GM19043 (cell line): ENCODE measurements at regions not wholly inside any gene's neighbourhood (a gene's known extent, or its start where the extent isn't known, plus 50 kb on each side); places are given as distances from the start of the nearest gene placed in this dataset.

Source experiments
- ATAC-seq: cut with Tn5 transposase; IDR thresholded peaks from one replicate; pipeline ENCODE4 v1.9.1; 2021; ENCODE audit warnings: low read depth; ENCODE audit not compliant: unreplicated experiment

DNA sequence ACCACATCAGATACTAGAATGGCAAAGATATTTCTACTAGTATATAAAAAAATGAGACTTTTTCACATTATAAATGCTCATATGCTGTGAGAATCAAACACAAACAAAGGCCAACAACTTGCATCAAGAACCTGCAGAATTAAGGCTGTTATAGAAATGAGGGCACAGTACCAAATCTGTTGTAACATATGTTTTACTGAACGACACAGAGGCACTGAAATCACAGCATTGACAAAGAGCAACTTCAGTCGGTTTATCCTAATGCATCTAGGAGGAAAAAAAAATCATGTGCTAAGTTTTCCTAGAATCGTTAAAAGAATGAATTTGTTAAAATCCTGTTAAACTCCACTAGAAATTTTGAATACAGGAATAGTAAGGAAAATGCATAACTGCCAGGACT is 617.4 kb upstream of the NETO1 start:
- no peak for ATAC-seq

DNA sequence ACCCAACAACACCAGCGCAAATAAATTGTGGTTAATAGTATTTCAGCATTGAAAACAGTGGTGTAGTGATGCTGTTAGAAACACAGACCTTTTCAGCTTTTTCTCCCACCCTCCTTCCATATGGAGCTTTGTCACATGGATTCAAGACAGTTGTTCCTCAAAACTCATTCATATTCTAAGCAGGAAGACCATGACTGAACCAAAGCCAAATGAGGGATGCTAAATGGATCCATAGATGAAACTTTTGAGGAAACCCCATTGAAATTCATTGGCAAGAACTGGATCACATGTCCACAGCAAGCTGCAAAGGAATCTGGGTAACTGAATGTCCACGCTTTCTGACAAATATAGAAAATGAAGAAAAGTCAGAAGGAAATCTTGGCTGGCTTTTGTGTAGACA is 615.1 kb upstream of the NETO1 start:
- no peak for ATAC-seq

DNA sequence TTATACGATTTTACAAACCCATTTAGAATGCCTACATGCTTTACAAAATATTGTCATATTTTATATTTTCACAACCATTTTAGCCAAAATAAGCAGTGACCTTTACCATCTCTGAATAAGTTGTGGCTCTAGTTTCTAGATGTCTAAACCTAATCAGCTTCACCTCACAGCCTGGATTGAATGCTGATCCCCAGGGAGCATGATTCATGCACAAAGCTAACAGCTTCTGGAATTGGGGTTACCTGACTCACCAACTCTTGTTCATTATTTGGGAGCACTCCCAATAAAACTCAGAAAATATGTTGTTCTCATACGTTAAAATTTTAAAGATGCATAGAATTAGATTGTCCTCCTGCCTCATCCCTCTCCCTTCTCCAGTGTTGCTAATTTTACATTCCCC is 611.7 kb upstream of the NETO1 start:
- ATAC-seq: no peak

DNA sequence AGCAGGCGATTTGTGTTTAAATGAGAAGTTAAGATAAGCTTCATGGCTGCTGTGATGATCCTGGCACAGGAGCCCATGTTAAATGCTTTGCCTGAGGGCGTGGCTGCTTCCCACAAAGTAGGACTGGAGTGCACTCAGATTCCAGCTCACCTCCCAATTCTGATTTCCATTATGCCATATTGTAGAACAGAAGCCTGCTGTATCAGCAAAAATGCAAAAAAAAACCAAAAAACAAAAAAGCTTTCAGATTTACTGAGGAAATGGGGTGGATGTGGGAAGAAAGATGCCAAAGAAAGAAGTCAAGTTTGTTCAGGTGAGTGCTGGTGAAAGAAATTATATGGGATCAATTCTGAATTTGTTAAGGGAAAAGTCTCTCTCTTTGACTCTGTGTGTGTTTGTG is 610.4 kb upstream of the NETO1 start:
- no peak for ATAC-seq

DNA sequence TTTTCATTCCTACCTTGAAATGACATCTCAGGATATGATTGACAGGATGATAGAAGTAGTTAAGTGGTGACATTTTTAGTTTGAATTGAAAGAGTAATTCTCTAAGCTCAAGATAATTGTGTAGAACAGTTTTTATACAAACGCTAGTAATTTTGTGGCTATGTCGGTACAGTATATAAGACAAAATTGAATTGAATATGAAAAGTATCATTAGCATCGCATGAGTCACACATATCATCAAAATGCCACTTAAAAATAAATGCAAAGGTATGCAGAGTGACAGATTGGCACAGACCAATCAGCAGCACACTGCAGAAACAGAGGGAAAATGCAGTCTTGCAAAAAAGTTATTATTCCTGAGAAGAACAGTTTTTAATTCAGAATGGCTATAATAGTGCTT is 608.2 kb upstream of the NETO1 start:
- ATAC-seq: no peak

DNA sequence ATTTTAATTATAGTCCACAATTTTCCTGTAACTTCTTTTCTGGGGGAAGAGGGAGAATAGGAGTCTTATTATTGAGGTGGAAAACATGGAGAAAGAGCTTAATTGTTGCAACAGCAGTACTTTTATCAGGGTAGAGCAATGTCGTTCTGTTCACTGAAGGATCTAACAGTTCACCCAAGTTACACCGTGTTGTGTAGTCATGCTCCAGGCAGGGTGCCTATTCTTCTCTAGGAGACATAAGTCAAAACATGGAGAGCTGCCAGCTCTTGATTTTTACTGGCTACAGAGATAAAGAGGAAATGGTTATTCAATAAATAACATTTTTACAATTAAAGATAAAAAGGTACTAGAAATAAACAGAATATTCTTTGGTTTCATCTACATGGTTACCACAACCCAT is 594.3 kb upstream of the NETO1 start:
- no peak for ATAC-seq

DNA sequence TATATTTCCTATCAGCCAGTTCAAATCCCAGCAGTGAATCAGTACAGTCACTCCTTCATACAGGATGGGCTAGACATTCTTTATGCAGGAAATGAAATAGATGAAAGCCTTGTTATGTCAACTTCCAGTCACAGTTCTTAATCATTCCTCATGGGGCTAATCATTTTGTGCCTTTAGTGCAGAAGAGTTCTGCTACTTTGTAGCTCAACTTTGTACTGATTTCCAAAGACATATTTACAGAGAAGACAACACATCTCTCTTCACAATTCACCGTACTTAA is 593.9 kb upstream of the NETO1 start:
- no peak for ATAC-seq

DNA sequence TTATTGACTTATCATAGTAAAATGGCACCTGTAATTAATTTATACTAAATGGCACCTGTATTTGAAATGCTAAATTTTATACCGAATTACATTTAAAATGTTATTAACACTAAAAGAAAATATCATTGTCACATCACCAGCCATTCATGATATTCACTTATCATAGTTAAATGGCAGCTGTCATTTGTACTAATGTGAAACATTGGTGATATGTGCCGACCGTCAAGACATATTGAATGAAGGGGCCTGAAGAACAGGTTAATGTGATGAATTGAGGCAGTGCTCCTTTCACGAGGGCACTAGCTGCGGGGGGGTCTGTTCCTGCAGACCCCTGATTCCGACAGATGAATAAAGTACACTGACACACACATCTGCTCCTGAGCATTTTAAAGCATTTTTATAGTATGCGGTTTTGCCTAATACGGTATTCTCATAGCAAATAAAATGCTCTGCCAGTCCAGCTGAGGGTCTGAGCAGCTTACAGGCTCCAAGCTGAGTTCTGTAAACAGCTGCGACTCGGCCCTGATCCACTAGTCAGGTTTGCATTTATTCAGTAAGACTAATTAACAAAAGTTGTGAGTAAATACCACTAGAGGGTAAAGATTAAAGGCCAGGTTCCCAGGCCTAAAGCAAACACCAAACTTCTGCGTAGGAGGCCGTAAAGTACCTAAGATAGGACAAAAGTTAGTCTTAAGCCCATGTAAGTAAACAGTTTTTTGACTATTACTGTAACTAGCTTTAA is 593.4 kb upstream of the NETO1 start:
- no peak for ATAC-seq

DNA sequence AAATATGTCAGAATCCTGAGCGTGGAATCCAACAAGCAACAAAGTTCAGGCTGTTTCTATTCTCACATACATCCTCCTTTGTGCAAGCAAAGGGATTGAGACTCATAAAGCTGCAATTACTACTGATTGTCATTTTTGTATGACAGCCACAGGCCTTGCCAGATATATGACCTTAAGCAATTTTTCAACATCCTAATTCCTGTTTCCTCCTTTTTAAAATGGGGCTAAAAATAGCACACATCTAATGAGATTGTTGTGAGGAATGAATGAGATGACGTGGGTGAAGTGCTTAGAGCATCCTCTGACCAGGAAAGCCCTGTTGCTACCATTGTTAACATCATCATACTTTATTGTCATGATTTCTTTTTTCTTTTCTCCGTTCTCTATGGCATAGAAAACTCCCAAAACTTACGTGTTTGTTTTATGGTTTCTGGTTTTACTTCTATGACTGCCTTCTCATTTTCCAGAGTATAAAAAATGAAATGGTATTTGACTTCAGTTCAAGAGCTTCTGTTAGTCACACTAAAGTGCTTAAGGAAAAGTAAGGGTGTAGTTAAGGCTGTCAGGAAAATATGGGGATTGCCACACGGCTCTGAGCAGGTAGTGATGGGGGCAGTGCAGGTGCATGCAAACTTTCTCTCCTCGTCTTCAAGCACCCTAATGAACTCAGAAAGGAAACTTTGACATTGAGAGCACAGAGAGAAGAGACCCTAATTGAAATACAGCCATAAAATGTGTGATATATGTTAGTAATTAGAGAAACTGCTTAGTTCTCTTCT is 590.6 kb upstream of the NETO1 start:
- no peak for ATAC-seq

DNA sequence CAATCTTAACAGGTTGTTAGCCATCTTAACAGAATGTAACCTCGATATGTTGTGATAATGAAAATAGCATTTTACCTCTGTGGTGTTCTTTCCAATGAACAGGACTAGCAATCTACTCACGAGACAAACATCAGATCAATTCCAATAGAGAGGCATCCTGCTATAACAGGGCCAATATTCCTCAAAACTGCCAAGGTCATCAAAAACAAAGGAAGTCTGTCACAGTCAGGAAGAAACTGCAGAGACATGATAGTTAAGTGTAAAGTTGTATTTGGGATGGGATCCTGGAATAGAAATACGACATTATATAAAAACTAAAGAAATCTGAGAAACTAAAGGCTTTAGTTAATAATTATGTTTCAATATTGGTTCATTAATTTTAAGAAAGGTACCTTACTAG is 588.9 kb upstream of the NETO1 start:
- no peak for ATAC-seq

DNA sequence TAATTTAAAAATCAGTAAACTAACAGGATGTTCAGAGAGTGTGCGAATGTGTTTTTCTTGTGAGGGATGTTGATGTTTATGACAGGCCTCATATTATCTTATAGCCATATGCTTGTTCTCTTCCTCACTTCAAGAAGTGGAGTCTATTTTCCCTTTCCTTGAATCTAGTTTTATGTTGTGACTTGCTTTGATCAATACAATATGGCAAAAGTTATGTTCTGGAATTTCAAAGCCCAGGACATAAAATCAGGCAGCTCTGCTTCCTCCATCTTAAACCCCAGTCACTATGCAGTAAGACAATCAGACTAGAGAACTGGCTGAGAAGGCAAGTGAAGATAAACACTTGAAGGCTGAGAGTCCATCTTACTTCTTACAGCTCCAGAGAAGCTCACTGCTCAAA is 585.1 kb upstream of the NETO1 start:
- ATAC-seq: no peak

DNA sequence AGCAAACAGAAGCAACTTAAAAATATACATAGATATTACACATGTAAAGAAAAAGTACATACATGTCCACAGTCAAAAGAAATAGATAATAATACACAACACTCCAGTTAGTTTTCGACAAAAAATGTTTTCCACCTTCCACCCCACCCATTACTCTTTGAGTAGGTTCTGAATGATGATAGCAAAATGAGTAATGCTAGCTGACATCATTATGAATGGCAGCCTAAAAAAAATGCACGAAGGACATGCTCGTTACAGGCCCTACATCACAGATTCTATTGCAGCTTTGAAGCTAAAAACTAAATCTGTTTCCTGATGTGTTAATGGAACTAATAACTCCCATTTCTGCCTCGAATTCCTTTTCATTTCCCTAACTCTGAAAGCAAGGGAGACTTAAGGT is 578.7 kb upstream of the NETO1 start:
- no peak for ATAC-seq

DNA sequence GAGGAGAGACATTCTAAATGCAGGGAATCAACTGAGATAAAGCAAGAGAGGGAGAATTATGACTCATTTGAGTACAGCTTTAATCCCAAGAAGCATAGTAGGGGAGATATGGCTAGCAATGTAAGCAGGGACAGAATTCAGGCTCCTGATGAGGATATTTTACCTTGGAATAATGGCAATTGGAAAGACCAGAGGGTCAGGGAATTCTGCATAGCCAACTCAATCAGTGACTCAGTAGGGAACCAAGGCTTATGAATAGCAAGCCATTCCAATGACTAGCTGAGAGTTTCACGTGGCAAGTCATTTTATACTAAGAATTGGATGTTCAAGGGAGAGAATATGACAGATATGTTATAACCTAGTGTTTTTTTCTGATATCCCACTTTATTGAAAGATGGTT is 563.8 kb upstream of the NETO1 start:
- ATAC-seq: no peak

DNA sequence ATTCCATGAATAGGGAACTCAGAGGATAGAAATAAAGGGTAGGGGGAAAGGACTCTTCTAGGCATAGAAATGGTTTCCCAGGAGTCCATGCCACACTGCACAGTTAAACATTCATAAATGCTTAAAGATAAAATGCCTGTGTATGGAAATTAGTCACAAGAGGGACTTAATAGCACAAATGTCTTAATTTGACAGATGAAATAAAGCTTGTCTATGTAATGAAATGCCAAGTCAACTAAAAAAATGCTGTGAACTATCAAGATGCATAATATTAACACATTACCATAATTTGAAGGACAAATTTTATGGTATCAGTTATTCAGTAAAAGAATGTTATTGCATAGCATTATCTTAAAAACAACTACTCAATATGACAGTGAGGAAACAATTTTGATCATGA is 553.2 kb upstream of the NETO1 start:
- no peak for ATAC-seq

DNA sequence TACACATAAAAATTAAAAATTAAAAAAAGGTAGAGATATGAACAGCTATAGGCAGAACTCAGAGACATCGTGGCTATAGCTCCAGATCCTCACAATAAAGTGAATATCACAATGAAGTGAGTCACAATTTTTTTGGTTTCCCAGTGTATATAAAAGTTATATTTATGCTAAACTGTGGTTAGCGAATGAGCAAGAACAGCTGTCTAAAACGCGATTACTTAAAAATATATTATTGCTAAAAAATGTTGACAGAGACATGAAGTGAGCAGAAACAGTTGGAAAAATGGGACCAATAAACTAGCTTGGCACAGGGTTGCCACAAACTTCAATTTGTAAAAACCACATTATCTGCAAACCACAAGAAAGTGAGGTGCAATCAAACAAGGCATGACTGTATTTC is 551.7 kb upstream of the NETO1 start:
- ATAC-seq: no peak

DNA sequence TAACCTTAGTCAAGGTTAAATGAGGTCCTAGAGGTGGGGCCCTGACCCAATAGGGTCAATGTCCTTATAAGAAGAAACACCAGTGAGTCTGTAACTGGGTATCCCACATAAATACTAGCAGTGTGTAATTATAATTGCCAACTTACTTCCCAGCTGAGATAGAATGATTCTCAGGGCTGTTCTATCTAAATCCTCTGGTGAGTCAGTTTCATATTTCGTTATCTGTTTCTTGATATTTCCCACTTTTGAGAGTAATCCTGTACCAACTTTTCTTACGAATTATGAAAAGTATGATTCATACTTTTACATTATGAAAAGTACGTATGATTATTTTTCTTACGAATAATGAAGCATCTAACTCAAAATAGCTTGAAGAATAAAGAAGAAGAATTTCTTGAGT is 546.8 kb upstream of the NETO1 start:
- ATAC-seq: no peak

DNA sequence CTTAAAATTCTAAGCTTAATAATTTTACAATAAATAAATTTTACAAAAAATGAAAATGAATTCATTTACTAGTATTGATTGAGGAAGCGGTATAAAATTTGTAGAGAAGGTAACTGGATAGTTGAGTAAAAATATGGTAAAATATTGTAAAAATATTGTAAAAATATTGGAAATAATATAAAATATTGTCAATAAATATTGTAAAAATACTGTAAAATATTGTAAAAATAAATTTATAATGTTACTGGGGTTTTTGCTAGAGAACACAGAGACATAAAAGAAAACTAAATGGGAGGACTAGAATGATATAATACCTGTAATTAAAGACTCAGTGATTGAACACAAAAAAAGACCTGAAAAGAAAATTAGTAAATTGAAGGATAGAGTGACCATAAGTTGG is 546.3 kb upstream of the NETO1 start:
- ATAC-seq: no peak

DNA sequence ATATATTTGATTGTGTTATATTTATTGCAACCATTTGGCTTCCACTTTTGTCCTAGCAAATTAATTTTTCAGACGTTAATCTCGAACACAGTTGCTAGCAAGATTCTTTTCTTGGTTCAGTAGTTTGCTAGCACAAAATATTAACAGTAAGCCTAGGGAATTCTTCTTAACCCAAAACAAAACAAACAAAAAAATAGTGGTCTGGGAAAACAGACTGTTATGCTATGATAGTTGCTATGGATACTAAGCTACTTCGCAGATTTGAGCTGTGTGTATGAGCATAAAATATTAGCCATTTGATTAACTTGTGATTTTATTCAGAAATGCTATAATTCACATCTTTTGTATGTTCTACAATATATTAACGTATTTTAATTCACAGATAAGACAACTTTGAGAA is 541.5 kb upstream of the NETO1 start:
- no peak for ATAC-seq

DNA sequence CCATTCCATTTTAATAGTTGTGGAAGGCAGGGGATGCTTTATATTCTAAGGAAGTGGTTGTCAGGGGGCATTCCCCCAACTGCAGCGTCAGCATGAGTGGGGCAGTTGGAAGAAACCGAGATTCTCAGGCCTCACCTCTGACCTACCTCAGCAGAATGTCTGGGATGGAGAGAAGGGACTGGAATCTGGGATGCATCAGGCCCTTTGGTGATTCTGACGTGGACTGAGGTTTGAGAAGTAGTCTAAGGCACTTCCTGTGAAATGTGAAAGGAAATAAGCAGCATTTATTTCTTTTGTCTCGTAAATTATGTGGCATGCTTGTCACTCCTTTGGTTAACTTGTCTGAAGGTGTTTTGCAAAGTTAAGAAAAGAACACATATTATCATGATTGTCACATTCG is 540.7 kb upstream of the NETO1 start:
- ATAC-seq: no peak

DNA sequence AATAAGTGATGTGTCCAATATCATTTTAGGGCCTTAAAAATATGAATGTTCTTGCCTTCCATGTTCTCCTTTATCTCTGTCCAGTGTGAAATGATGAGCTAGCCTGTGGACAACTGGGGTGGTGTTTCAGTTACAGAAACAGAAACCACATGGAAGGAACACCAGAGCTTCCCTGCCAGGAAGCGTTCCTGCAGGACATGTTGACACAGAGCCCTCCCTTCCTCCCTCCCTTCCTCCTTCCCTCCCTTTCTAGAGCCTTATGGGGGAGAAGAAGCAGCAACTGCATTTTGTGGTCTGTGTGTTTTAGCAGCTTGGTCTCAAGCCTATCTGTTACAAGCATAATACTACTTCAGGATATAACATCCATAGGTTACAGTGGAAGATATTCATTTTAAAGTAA is 539.7 kb upstream of the NETO1 start:
- no peak for ATAC-seq

DNA sequence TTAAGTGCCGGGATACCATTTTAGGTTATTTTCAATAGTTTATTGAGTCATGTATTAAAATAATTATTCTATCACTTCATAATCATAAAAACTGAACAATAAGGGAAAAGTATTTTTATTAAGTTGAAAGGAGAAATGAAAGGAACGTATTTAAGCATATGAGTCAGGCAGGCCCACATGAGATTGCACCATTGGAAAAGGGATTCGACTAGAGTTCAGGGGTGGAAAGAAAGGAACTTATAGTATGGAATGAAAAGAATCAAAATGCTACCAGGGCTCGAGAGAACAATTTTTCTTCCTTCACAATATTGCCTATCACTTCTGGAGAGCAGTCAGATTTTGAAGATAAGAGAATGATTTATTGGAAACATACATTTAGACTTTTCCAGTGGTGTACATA is 516.5 kb upstream of the NETO1 start:
- ATAC-seq: no peak

DNA sequence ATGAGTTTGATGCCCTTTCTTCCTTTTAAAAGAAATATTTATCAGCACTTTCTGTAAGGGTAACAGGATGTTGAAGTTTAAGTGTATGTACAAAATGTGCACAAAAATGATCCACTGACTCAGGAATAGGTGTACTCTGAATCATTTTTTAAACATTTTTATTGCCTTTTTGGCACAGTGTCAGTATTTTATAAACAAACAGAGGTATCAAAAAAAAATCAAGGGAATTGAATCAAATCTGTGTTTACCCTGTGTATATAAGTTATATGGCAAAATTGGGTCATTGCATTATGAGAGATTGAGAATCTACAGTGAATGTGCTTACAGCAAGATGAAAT is 513.9 kb upstream of the NETO1 start:
- no peak for ATAC-seq
